SIG-M5 treated with dmso at 0.1 percent for 504 hours (cell line): ENCODE measurements at regions not wholly inside any gene's neighbourhood (a gene's known extent, or its start where the extent isn't known, plus 50 kb on each side); places are given as distances from the start of the nearest gene placed in this dataset.
"Not testable (repeated sequence)": the region's sequence is repeated elsewhere in the genome, so short reads cannot be mapped to it uniquely, and the experiment has no call there.

Experiments
- DNase-seq: peaks from one replicate; lab custom pipeline; 2025; ENCODE audit not compliant: unreplicated experiment; lab: John Stamatoyannopoulos, UW

DNA sequence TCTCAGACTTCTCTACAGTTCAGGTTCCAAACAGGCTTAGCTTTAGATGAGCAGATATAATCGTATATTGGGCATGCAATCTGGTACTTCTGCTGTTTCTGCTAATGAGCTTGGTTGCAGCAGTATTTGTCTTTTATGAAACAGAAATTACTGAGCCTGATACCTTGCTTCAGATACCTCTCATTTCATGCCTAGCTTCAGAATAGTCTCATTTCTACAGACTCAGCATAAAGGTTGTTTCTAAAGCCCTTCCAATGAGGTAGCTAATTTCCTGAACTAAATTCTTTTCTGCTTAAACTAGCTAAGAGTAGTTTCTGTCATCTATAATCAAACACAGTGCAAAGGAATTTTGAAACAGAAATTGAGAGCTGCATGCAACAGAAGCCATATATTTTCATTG lies 275.0 kb upstream of the KITLG start:
- DNase-seq: no peak

DNA sequence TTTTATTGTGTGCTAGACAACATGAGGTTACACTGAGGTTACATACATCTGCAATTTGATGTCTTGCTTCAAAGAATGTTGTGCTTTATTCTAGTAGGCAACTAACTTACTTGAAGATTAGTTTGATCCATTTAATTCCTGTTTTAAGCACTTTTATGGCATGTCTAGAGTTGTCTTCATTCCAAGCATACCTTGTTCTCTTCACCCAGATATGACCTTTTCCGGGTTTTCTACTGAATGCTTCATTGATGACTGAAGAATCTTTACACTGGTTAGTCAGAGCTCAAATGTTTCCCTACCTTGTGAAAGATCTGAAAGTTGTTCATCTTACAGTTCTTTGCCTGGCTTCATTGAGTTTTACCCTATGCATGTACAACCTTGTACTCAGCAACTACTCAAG lies 274.0 kb upstream of the KITLG start:
- DNase-seq: no peak

DNA sequence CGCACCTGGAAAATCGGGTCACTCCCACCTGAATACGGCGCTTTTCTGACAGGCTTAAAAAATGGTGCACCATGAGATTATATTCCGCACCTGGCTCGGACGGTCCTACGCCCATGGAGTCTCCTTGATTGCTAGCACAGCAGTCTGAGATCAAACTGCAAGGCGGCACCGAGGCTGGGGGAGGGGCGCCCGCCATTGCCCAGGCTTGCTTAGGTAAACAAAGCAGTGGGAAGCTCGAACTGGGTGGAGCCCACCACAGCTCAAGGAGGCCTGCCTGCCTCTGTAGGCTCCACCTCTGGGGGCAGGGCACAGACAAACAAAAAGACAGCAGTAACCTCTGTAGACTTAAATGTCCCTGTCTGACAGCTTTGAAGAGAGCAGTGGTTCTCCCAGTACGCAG lies 267.0 kb upstream of the KITLG start:
- DNase-seq: not testable (repeated sequence)

DNA sequence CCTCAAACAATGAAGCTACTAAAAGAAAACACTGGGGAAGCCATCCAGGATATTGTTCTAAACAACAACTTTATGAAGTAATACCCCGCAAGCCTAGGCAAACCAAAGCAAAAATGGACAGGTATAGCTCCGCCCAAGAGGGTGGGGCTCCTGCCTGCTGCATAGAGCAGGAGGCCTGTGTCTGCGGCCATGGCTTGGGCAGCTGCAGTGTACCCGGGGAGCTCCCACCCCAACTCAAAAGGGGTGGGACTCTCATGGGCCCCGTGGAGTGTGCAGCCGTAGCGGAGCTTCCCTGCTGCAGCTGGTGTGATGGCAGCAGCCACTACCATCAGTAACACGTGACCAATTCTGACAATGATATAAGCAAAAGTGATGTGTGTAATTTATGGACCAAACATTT lies 264.2 kb upstream of the KITLG start:
- DNase-seq: no peak

DNA sequence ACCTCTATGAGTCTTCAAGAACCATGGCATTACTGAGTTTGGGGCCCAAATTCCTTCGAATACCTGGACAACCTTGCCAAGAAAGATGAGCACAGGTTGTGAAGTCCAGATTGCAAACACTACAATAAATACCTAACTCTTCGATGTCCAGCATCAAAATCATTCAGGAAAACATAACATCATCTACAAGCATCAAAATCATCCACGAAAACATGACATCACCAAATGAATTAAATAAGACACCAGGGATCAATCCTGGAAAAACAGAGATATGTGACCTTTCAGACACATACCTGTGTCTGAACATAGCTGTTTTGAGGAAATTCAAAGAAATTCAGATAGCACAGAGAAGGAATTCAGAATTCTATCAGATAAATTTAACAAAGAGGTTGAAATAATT lies 262.0 kb upstream of the KITLG start:
- no peak for DNase-seq

DNA sequence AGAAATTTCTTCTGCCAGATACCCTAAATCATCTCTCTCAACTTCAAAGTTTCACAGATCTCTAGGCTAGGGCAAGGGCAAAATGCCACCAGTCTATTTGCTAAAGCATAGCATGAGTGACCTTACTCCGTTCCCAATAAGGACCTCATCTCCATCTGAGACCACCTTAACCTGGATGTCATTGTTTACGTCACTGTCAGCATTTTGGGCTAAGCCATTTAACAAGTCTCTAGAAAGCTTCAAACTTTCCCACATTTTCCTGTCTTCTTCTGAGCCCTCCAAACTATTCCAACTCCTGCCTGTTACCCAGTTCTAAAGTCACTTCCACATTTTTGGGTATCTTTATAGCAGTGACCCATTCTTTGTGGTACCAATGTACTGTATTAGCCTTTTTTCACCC lies 259.2 kb upstream of the KITLG start:
- no peak for DNase-seq

DNA sequence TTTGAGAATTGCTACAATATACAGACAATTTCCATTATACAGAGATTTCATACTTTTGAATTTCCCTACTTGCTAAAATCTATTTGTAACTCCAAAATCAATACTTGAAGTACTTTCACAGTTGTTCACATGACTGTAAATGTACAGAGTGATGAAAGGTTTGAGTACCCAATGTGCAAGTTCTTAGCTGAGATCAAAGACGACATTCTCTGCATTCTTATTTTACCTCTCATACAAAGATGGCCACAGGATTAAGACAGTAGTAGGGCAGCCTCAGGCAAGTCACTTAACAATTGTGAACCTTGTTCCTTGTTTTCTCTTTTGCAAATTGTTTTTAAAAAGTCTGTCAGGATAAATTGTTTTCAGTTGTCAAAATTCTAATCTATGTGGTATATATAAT lies 255.9 kb upstream of the KITLG start:
- no peak for DNase-seq

DNA sequence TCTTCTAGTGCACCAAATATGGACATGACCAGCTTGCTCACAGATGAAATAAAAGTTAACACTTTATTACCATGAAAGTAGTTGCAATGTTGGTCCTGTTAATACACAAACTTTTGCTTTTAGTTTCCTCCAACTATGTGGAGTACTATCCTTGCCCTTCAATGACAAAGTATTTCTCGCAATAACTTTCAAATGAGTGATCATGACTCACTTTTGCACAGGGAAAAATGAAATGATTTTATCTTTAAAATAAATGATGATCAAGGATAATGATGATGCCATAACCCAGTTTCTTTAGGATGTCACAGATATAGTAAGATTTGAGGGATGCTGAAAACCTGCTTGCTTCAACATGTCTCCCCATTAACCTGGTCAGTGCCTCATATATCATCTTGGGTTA lies 254.0 kb upstream of the KITLG start:
- DNase-seq: no peak

DNA sequence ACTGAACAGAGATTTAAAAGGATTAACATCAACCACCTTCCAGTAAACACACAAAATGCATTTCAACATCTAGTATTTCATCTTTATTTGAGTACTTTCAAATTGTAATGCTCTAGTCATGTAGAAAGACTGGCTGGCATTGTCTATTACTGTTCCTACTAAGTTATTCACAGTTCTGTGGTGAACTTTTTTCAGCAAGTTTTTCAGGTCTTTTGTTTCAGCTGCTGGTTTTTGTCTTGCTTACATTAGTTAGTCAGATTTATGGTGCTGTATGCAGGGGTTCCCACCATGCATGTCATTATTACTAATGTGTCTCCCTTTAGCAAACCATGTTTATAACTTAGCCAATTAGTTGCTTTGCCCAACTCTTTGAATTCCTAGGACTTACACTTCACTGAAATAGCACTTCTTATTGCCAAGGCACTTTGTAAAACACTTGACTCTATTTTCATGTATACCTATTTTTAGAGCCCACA lies 253.4 kb upstream of the KITLG start:
- no peak for DNase-seq

DNA sequence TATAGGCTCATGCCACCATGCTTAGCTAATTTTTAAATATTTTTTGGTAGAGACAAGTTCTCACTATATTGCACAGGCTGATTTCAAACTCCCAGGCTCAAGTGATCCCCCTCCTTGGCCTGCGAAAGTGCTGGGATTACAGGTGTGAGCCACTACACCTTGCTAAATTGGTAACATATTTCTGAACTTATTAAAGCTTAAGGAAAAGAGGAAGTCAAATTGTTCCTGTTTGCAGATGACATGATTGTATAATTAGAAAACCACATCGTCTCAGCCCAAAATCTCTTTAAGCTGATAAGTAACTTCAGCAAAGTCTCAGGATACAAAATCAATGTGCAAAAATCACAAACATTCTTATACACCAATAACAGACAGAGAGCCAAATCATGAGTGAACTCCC lies 248.3 kb upstream of the KITLG start:
- not testable (repeated sequence) for DNase-seq

DNA sequence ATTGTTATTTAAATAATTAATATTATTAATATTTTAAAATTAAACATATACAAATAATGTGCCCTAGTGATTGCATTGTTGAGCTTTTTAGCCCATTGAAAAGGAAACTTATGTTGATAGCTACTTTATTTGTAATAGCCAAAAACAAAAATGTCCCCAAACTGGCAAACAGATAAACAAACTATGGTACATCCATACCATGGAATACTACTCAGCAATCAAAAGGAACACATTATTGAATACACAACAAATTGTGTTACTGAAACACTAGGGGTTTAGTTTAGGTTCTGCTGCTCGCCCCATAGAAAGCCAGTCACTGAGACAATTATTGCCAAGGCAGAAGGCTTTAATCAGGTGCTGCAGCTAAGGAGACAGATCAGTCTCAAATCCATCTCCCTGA lies 239.7 kb upstream of the KITLG start:
- no peak for DNase-seq

DNA sequence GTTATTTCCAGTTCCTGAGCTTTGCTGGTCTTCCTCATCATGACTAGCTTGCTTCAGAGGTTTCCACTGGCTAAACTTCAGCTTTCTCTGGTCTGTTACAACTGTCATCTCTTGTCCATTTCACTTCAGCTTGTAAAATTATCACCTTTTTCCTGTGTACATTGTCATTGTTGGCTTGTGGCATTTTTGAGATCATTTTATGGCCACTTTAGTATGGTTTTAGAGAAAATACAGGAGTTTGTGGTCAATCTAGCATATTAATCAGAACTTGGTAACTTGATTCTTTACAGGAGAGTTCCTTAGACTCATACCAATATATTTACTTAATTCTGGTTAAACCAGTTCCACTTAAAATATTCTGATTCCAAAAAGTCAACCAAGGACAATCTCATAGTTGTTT lies 235.9 kb upstream of the KITLG start:
- peak; percentile 15 for DNase-seq

DNA sequence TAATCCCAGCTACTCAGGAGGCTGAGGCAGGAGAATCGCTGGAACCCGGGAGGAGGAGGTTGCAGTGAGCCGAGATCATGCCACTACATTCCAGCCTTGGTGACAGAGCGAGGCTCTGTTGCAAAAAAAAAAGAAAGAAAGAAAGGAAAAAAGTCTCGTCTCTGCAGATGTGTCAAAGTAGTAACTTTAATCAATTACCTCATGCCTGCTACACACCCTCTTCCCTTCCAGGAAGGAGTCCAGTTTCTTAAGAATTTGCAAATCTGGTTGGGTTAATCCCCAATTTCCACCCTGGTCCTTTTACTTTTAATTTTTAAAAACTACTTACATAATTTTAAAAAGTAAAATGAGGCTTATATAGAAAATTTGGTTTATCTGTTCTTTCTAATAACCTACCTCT lies 234.5 kb upstream of the KITLG start:
- DNase-seq: no peak

DNA sequence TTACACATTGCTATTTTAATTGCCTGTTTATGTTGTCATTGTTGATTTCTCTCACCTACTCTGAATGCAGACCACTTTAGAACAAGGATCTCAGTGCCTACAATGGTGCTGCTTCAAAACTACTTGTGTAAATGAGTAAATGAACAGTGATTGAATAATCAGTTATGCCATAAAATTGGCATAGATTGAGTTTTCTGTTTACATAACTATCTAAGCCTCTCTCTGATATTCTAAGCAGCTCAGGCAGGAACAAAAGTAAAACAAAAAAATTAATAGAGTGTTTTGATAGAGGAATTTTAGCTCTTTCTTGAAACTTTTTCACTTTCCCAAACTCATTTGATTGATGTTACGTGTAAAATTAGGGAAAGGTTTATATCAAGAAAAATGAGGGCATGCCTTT lies 232.3 kb upstream of the KITLG start:
- no peak for DNase-seq

DNA sequence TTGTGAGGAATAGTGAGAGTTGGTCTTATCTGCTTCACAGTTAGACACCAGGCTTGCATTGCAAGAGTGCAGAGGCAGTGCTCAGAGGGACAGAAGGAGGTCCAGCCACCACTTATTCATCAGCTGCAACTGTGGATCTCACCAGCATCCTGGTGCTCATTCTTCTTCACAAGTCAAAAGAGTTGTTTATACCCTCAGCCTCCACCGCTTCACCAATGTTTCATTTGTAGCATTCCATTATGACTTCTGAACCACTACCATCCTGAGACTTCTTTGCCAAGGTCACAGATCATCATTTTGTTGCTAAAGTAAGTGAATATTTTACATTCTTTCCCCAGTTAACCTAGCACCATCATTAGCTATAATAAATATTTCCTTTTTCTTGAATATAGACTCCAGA lies 230.5 kb upstream of the KITLG start:
- no peak for DNase-seq

DNA sequence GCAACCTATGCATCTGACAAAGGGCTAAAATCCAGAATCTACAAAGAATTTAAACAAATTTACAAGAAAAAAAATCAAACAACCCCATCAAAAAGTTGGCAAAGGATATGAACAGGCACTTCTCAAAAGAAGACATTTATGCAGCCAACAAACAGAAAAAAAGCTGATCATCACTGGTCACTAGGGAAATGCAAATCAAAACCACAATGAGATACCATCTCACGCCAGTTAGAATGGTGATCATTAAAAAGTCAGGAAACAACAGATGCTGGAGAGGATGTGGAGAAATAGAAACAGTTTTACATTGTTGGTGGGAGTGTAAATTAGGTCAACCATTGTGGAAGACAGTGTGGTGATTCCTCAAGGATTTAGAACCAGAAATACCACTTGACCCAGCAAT lies 229.6 kb upstream of the KITLG start:
- not testable (repeated sequence) for DNase-seq

DNA sequence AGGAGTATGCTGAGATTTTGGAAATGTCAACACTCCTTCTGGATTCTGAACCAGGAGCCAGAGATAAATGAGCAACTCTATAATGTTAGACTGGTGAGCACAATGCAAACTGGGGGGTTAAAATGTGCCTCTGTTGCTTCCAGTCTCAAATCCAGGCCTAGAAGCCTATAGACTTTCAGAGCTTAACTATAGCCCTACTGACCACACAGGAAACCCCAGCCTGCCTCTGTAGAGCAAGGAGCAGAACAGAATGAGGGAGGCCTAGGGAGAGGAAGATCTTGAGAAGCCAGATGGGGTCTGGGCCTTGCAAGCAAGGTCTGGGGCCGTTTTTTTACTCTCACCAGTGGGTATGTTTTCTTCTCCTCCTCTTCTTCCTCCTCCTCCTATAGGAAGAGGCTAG lies 225.4 kb upstream of the KITLG start:
- no peak for DNase-seq

DNA sequence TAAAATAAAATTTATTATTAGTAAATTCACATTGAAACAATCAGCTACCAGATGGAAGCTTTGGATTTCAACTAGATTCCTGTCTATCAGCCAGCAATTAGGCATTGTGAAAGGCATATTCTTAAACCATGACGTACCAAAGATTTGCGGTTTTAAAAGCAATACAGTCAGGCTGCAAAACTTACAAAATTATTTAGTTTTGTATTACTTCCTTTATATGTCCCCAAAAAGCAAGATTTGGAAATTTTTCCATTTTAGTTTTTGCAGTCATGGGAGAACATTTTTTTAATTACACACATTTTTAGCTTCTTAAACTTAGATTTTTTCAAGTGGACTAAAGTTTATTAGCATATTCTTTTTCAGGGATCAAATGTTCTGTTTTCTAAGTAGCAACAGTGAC lies 225.0 kb upstream of the KITLG start:
- DNase-seq: no peak

DNA sequence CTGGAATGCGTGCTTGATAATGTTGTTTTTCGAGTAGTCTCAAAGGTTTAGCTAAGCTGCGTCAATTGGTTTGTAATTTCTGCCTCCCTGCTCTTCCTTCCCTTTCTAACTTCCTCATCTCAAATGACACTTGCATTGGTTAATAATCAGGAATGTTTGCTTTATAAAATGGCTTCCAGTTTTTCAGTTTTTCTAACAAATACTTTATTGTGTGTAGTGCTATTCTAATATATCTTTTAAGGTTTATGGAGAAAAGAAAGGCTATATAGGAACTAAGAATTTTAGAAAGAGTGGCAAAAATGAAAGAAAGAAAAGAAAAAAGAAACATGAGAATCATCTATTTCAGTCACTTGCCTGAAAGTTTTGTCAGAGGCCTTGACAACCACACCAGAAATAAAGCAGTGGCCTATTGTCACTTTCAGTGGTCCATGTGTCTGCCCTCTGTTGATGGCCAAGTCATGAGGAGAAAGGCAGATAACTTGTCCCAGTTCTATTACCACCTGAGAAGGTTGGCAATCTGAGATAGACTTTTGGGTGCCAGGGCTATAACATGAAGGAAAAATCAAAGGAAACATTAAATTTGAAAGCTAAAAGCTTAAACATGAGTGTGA lies 221.9 kb upstream of the KITLG start:
- peak; percentile 5 for DNase-seq

DNA sequence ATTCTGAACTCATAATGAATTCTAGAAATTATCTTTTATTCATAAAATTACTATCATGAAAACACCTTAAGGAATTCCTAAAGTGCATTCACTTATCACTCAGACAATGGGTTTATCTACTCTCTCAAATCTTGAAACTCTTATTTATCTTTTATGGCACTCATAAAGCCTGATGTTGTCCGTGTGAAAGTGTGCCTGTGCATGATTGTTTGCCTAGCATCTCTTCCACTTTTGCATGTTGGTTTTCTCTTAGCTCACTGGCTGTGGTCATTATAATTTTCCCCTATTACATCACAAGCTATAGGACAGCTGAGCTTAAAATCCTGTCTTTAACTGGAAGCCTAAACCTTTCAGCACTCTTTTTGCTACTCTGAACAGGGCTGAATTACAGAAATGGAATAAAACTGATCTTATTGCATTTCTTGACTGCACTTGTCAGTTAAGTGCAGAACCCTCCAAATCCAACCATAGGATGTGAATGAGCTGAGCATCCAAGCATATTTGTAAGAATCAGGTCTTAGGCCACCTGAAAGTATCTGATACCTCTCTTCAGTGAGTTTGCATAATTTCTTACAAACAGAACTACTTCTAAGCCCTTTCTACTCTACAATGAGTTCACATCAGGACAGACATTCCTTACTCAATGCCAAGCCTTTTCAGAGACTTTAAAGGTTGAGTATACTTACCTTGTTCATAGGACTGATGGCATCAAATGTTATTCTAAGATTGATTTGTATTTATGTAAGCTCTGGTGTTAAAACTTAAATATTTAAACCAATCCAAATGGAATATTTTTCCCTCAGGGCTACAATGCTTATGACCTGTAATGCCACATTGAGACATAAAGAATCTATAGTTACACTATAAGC lies 221.2 kb upstream of the KITLG start:
- DNase-seq: no peak

DNA sequence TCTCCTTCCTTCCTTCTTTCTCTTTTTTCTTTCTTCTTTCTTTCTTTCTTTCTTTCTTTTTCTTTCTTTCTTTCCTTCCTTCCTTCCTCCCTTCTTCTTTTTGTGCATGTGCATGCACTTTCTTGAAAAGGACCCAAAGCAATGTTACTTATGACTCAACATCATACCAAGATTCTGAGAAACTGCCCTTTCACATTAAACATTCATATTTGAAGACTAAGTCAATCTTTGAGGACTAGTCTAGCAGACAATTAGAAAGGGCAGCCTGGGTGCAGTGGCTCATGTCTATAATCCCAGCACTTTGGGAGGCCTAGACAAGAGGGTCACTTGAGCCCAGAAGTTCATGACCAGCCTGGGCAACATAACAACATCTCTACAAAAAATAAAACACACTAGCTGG lies 212.8 kb upstream of the KITLG start:
- DNase-seq: no peak

DNA sequence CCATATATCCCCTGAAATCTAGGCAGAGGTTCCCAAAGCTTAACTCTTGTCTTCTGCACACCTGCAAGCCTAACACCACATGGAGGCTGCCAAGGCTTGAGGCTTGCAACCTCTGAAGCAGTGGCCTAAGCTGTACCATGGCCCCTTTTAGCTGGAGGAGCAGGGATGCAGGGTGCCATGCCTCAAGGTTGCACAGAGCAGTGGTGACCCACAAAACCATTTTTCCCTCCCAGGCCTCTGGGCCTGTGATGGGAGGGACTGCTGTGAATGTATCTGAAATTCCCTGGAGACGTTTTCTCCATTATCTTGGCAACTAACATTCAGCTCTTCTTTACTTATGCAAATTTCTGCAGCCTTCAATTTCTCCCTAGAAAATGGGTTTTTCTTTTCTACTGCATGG lies 210.0 kb upstream of the KITLG start:
- DNase-seq: no peak

DNA sequence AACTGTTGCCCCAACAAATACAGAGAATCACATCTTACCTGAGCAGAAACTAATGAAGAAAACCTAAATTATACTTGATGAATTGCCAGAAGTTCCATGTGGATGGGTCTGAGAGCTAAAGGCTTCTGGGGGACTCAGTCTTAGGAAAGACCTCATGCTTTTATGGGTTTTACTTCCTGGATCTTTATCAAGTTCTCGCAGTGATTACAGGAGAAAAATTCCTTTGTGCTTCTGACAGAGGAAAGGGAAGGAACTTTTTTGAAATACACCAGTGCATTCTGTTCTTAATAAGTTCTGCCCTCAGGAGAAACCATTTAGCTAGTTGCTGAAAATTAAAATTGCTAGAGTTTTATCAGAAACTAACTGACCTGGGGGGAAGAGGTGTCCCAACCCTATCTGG lies 203.9 kb upstream of the KITLG start:
- DNase-seq: no peak
